GM20000 (cell line): ENCODE measurements at regions not wholly inside any gene's neighbourhood (a gene's known extent, or its start where the extent isn't known, plus 50 kb on each side); places are given as distances from the start of the nearest gene placed in this dataset.

ENCODE experiments used
- DNase-seq: peaks from one replicate; pipeline ENCODE4 v3.0.0; 2012; ENCODE audit warnings: low spot score
- CTCF ChIP-seq: IDR thresholded peaks from 2 replicates; pipeline ENCODE4 v1.5.1; 2012; ENCODE audit warnings: mild to moderate bottlenecking, control low read depth; ENCODE audit errors: extremely low read depth, missing control alignments

GRCh38 chr13:85313761-85314503 is 485.3 kb downstream of the SLITRK6 start:
- DNase-seq = no peak
- TF ChIP-seq CTCF = no peak

- no peak for TF ChIP-seq CTCF
- DNase-seq = no peak
Measured at GRCh38 chr13:85312071-85312470, 487.1 kb downstream of the SLITRK6 start.

- no peak for DNase-seq
- TF ChIP-seq CTCF = no peak
Measured at GRCh38 chr13:85303630-85304029, 495.6 kb downstream of the SLITRK6 start.

GRCh38 chr13:85298387-85298924 is 500.8 kb downstream of the SLITRK6 start:
- DNase-seq = no peak
- TF ChIP-seq CTCF = no peak

- DNase-seq = no peak
- no peak for TF ChIP-seq CTCF
Measured at GRCh38 chr13:85288698-85289097, 510.5 kb downstream of the SLITRK6 start.

GRCh38 chr13:85287528-85287927 is 511.7 kb downstream of the SLITRK6 start:
- no peak for DNase-seq

GRCh38 chr13:85286081-85286480 is 513.1 kb downstream of the SLITRK6 start:
- DNase-seq = no peak
- no peak for TF ChIP-seq CTCF

More at GRCh38 chr13:85287528-85287927, 511.7 kb downstream of the SLITRK6 start:
- TF ChIP-seq CTCF = no peak
